Neuronal stem cell (in vitro differentiated cells): ENCODE measurements at regions not wholly inside any gene's neighbourhood (a gene's known extent, or its start where the extent isn't known, plus 50 kb on each side); places are given as distances from the start of the nearest gene placed in this dataset.

Source experiments
- DNase-seq: peaks from one replicate; pipeline ENCODE4 v3.0.0-alpha.2; 2013; ENCODE audit warnings: low spot score
- H2AFZ ChIP-seq: one replicate; pipeline ENCODE4 v1.6.1; 2013; ENCODE audit warnings: mild to moderate bottlenecking, low read length, inconsistent platforms
- H2AK5ac ChIP-seq: 2 replicates; pipeline ENCODE4 v1.6.1; 2013; ENCODE audit warnings: low read depth, mild to moderate bottlenecking, inconsistent platforms, low read length, moderate library complexity, mixed read lengths
- H2BK120ac ChIP-seq: 2 replicates; pipeline ENCODE4 v1.6.1; 2013; ENCODE audit warnings: low read depth, mild to moderate bottlenecking, inconsistent platforms, low read length, moderate library complexity, mixed read lengths
- H2BK12ac ChIP-seq: one replicate; pipeline ENCODE4 v1.6.1; 2013; ENCODE audit warnings: low read length, inconsistent platforms
- H2BK15ac ChIP-seq: 2 replicates; pipeline ENCODE4 v1.6.1; 2013; ENCODE audit warnings: mild to moderate bottlenecking, low read length, inconsistent platforms, mixed read lengths
- H2BK5ac ChIP-seq: one replicate; pipeline ENCODE4 v1.6.1; 2013; ENCODE audit warnings: inconsistent platforms, mild to moderate bottlenecking, low read length, moderate library complexity
- H3K14ac ChIP-seq: one replicate; pipeline ENCODE4 v1.6.1; 2013; ENCODE audit warnings: low read length, inconsistent platforms
- H3K18ac ChIP-seq: 2 replicates; pipeline ENCODE4 v1.6.1; 2013; ENCODE audit warnings: low read length, inconsistent platforms
- H3K23ac ChIP-seq: 2 replicates; pipeline ENCODE4 v1.6.1; 2013; ENCODE audit warnings: low read depth, mild to moderate bottlenecking, mixed read lengths, low read length, inconsistent platforms; ENCODE audit not compliant: poor library complexity
- H3K27ac ChIP-seq: replicated peaks from 3 replicates; pipeline ENCODE4 v1.5.1; 2013; ENCODE audit warnings: low read length, inconsistent platforms
- H3K27me3 ChIP-seq, 3 experiments: 2 replicates each; pipeline ENCODE4 v1.6.1; 2013; ENCODE audit warnings: low read length in 3 of 3, mild to moderate bottlenecking in 2 of 3, inconsistent platforms in 1 of 3, low read depth in 1 of 3, mixed read lengths in 1 of 3, moderate library complexity in 1 of 3; ENCODE audit not compliant: control insufficient read depth in 3 of 3, insufficient read depth in 3 of 3
- H3K36me3 ChIP-seq, 2 donors: replicated peaks in 1 of 2; 2 replicates each; pipeline ENCODE4 v1.6.1; 2013; ENCODE audit warnings: low read length in 2 of 2; ENCODE audit not compliant: control insufficient read depth in 2 of 2, insufficient read depth in 2 of 2
- H3K4ac ChIP-seq: 2 replicates; pipeline ENCODE4 v1.6.1; 2013; ENCODE audit warnings: inconsistent platforms, mild to moderate bottlenecking, low read length, moderate library complexity
- H3K4me1 ChIP-seq, 2 donors: 1 replicate in 1 of 2; 2 replicates in 1 of 2; pipeline ENCODE4 v1.6.1; 2013; ENCODE audit warnings: low read length in 2 of 2, low read depth in 1 of 2; ENCODE audit not compliant: control insufficient read depth in 2 of 2, insufficient read depth in 1 of 2
- H3K4me2 ChIP-seq: one replicate; pipeline ENCODE4 v1.6.1; 2013; ENCODE audit warnings: mild to moderate bottlenecking, low read length, inconsistent platforms; ENCODE audit not compliant: insufficient read depth, poor library complexity, severe bottlenecking
- H3K4me3 ChIP-seq, 2 donors: 2 replicates each; pipeline ENCODE4 v1.5.1; 2013; ENCODE audit warnings: low read length in 2 of 2, mild to moderate bottlenecking in 2 of 2, inconsistent platforms in 1 of 2, moderate library complexity in 1 of 2
- H3K79me1 ChIP-seq: one replicate; pipeline ENCODE4 v1.6.1; 2013; ENCODE audit warnings: low read depth, mild to moderate bottlenecking, inconsistent platforms, low read length, moderate library complexity
- H3K9ac ChIP-seq: one replicate; pipeline ENCODE4 v1.6.1; 2013; ENCODE audit warnings: mild to moderate bottlenecking, low read depth, low read length, inconsistent platforms; ENCODE audit not compliant: poor library complexity
- H3K9me3 ChIP-seq, 2 donors: replicated peaks in 1 of 2; 2 replicates each; pipeline versions ENCODE3 to v1.6.1; 2013; ENCODE audit warnings: low read length in 2 of 2, mild to moderate bottlenecking in 2 of 2, inconsistent platforms in 1 of 2, low read depth in 1 of 2, mixed read lengths in 1 of 2, moderate library complexity in 1 of 2; ENCODE audit not compliant: control insufficient read depth in 2 of 2, insufficient read depth in 1 of 2
- H4K8ac ChIP-seq: one replicate; pipeline ENCODE4 v1.6.1; 2013; ENCODE audit warnings: low read depth, mild to moderate bottlenecking, inconsistent platforms, low read length, moderate library complexity
- H4K91ac ChIP-seq: one replicate; pipeline ENCODE4 v1.6.1; 2013; ENCODE audit warnings: low read length, low read depth, mild to moderate bottlenecking, inconsistent platforms; ENCODE audit not compliant: poor library complexity
- WGBS, 2 donors: extraction: QIAGEN DNeasy Blood & Tissue Kit; methylation state at CpG; one replicate each; pipeline ENCODE4 v1.1.7; 2013; ENCODE audit warnings: missing lambda C conversion rate in 2 of 2, mixed read lengths in 1 of 2; ENCODE audit not compliant: insufficient read length in 2 of 2, insufficient replicate concordance in 1 of 2; ENCODE audit errors: extremely low coverage in 2 of 2; 5-methylcytosine and 5-hydroxymethylcytosine counted together

DNA sequence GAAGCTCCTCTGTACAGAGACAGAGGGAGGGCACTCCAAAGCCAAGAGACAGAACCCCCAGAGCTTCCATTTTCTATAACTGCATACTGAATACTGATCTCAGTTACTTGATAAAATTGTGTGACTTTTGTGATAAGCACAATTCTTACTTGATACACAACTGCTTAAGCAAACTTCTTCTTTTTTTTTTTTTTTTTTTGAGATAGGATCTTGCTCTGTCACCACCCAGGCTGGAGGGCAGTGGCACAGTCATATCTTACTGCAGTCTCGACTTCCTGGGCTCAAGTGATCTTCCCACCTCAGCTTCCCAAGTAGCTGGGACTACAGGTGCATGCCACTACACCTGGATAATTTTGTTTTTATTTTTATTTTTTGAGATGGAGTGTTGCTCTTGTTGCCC is 252.1 kb upstream of the ZNF608 start:
- H3K27ac ChIP-seq, result no peak overlapping the region

DNA sequence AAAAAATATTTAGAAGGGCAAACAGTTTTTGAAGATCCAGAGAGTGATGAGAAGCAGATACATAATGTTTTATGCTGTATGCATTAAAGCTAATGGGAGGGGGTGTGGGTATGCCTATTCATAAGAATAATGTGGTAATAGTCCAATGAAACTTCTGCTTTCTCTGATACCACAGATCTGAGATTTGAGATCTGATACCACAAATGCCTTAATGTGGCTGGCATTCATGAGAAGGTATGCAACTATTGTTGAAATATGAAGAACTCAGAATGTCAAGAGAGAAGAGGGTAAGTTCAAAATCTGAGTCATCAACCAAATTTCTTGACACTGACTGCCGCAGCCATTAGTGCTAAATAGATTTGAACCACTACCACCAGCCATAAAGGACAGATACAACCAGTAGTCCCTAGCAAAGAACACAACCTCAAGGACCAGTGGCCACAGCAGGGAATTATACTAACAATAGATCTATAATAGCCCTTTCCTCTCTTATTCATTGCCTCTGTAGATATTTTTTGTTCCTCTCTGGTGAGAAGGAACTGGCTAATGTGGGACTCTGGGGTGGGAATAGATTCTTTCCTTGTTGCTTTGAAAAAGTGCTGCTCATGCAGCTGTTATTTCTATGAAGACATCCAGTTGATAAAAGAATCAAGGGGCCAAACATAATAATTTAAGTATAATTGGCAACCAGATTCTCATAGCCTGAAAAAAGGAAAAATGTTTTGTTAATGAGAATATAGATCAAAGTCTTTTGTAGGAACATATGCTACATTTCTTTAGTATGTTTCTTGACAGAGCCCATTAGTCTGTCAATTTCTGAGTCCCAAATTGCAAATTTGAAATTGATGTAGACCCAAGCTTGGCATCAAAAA is 256.5 kb upstream of the ZNF608 start:
- H3K9me3 ChIP-seq, result no peaks in the 10 kb centered on the region
- no peak overlapping the region for H3K18ac ChIP-seq
- H3K23ac ChIP-seq, result no peak overlapping the region
- no peak overlapping the region for H3K4me3 ChIP-seq
- H3K27ac ChIP-seq, result peak overlapping the region; percentile 1
- H3K4me2 ChIP-seq, result no peak overlapping the region
- no peak overlapping the region for H3K4ac ChIP-seq
- no peak overlapping the region for H3K9ac ChIP-seq
- H3K79me1 ChIP-seq, result no peaks in the 10 kb centered on the region
- H3K27me3 ChIP-seq, result no peaks in the 10 kb centered on the region
- H3K14ac ChIP-seq, result no peak overlapping the region
- no peak overlapping the region for H2AFZ ChIP-seq
- H3K36me3 ChIP-seq, result no peaks in the 10 kb centered on the region
- no peak overlapping the region for H2BK15ac ChIP-seq
- no peak overlapping the region for H2BK120ac ChIP-seq
- no CpG with 5 or more reads among the region's 1 CpG for WGBS, 2 donors
- no peak for DNase-seq
- H2AK5ac ChIP-seq, result no peak overlapping the region
- no peak overlapping the region for H2BK5ac ChIP-seq
- H4K91ac ChIP-seq, result no peak overlapping the region
- peaks cover 10 to 41% of the 10 kb centered on the region in 2 donors for H3K4me1 ChIP-seq
- H2BK12ac ChIP-seq, result no peak overlapping the region
- no peak overlapping the region for H4K8ac ChIP-seq

More for the DNA sequence above, 252.1 kb upstream of the ZNF608 start:
- no peak overlapping the region for H2AK5ac ChIP-seq
- H2BK120ac ChIP-seq, result no peak overlapping the region
- H2BK12ac ChIP-seq, result no peak overlapping the region
- no peak overlapping the region for H3K23ac ChIP-seq
- no CpG with 5 or more reads among the region's 1 CpG for WGBS, 2 donors
- no peak overlapping the region for H2BK15ac ChIP-seq
- no peak overlapping the region for H3K9ac ChIP-seq
- no peaks in the 10 kb centered on the region for H3K36me3 ChIP-seq
- no peak overlapping the region for H3K18ac ChIP-seq
- H3K4me3 ChIP-seq, result no peak overlapping the region
- no peaks in the 10 kb centered on the region for H3K79me1 ChIP-seq
- no peaks in the 10 kb centered on the region for H3K27me3 ChIP-seq
- H3K4me1 ChIP-seq, result peaks cover 7 to 38% of the 10 kb centered on the region in 2 donors
- H2BK5ac ChIP-seq, result no peak overlapping the region
- H3K14ac ChIP-seq, result no peak overlapping the region
- no peaks in the 10 kb centered on the region for H3K9me3 ChIP-seq
- no peak overlapping the region for H2AFZ ChIP-seq
- no peak for DNase-seq
- no peak overlapping the region for H4K8ac ChIP-seq
- no peak overlapping the region for H4K91ac ChIP-seq
- H3K4me2 ChIP-seq, result no peak overlapping the region
- H3K4ac ChIP-seq, result no peak overlapping the region

GRCh38 chr5:125004009-125004408 is 257.6 kb upstream of the ZNF608 start:
- Histone ChIP-seq H3K27me3 (no peaks in the 10 kb centered on the region), H3K4ac (no peak overlapping the region), H3K36me3 (no peaks in the 10 kb centered on the region), H3K27ac (no peak overlapping the region), H2BK15ac (no peak overlapping the region), H3K9me3 (no peaks in the 10 kb centered on the region), H3K23ac (no peak overlapping the region), H2BK120ac (no peak overlapping the region), H2AK5ac (no peak overlapping the region), H3K4me2 (no peak overlapping the region), H3K14ac (no peak overlapping the region), H2BK5ac (no peak overlapping the region), H3K9ac (no peak overlapping the region), H3K79me1 (no peaks in the 10 kb centered on the region), H3K4me1 (peaks cover 10 to 41% of the 10 kb centered on the region in 2 donors), H2BK12ac (no peak overlapping the region), H4K91ac (no peak overlapping the region), H2AFZ (no peak overlapping the region), H3K4me3 (no peak overlapping the region), H4K8ac (no peak overlapping the region), H3K18ac (no peak overlapping the region)
- no CpG with 5 or more reads among the region's 5 CpGs for WGBS, 2 donors
- DNase-seq, result no peak

GRCh38 chr5:125005266-125005665 is 258.8 kb upstream of the ZNF608 start:
- H3K18ac ChIP-seq, result no peak overlapping the region
- H2BK15ac ChIP-seq, result no peak overlapping the region
- H3K79me1 ChIP-seq, result no peaks in the 10 kb centered on the region
- H3K14ac ChIP-seq, result no peak overlapping the region
- no peaks in the 10 kb centered on the region for H3K9me3 ChIP-seq
- no peak overlapping the region for H2AK5ac ChIP-seq
- H3K4me3 ChIP-seq, result no peak overlapping the region
- H3K27me3 ChIP-seq, result no peaks in the 10 kb centered on the region
- H4K91ac ChIP-seq, result no peak overlapping the region
- no peak overlapping the region for H3K4me2 ChIP-seq
- H3K9ac ChIP-seq, result no peak overlapping the region
- no peak overlapping the region for H2BK120ac ChIP-seq
- H3K36me3 ChIP-seq, result no peaks in the 10 kb centered on the region
- H2BK5ac ChIP-seq, result no peak overlapping the region
- no peak overlapping the region for H2BK12ac ChIP-seq
- no peak overlapping the region for H4K8ac ChIP-seq
- H3K4ac ChIP-seq, result no peak overlapping the region
- WGBS, 2 donors, result no CpG with 5 or more reads among the region's 4 CpGs
- peak overlapping the region; percentile 34 for H3K27ac ChIP-seq
- peaks cover 10 to 50% of the 10 kb centered on the region in 2 donors for H3K4me1 ChIP-seq
- no peak overlapping the region for H3K23ac ChIP-seq
- no peak overlapping the region for H2AFZ ChIP-seq
- no peak for DNase-seq
